ENCODE measurements at regions not wholly inside any gene's neighbourhood (a gene's known extent, or its start where the extent isn't known, plus 50 kb on each side); places are given as distances from the start of the nearest gene placed in this dataset.
"Not testable (repeated sequence)": the region's sequence is repeated elsewhere in the genome, so short reads cannot be mapped to it uniquely, and the experiment has no call there.

DNA sequence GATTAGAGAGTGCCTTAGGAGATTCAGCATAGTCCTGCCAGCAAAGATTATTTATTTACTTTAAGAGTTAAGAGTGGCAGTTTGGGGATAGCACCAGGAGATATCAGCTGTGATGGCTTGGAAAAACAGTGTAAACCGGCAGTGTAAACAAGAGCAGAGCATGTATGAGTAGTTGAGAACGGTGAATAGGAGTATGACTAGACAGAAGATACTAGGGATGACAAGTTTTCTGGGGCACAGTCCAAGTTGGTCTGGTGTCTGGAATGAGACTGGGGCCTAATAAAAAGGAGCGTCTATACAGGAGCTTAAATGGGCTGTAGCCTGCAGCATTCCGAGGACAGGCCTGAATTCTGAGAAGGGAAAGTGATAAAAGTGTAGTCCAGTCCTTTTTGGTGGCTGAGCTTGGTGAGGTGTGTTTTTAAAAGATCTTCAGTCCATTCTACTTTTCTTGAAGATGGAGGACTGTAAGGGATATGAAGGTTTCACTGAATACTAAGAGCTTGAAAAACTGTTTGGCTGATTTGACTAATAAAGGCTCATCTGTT, 117.8 kb downstream of the TLR5 start:
- H3K4me1 ChIP-seq (ENCODE audit: control insufficient read depth, insufficient read depth, low read length); ATAC-seq (ENCODE audit: low read depth); H3K4ac ChIP-seq (ENCODE audit: low read depth, low read length); H2AK5ac ChIP-seq (ENCODE audit: low read depth, low read length); H3K56ac ChIP-seq (ENCODE audit: extremely low read depth, insufficient read depth, low read length); H3K79me1 ChIP-seq (ENCODE audit: low read depth in 1 of 2, low read length in 2 of 2); H3K9ac ChIP-seq (ENCODE audit: low read depth, low read length); H4K20me1 ChIP-seq (ENCODE audit: insufficient read depth, low read length); H3K23ac ChIP-seq (ENCODE audit: low read depth, low read length); H2AFZ ChIP-seq (replicated peaks; ENCODE audit: low read length, poor library complexity); H2BK120ac ChIP-seq (ENCODE audit: low read depth, low read length); H3K14ac ChIP-seq (replicated peaks; ENCODE audit: low read depth, low read length); H2BK20ac ChIP-seq (ENCODE audit: low read depth, low read length); H3K4me2 ChIP-seq (ENCODE audit: low read depth, low read length); in situ Hi-C loops (cut with MboI; ENCODE audit: low sequenced_read_pairs); H3K27ac ChIP-seq (ENCODE audit: insufficient read depth, low read length); dilution Hi-C loops (cut with HindIII; ENCODE audit: low sequenced_read_pairs, unreplicated experiment); H4K5ac ChIP-seq (ENCODE audit: low read depth, low read length); H2BK15ac ChIP-seq (ENCODE audit: low read depth, low read length); DNase-seq; H4K8ac ChIP-seq (ENCODE audit: low read depth in 2 of 2, low read length in 2 of 2); POLR2A ChIA-PET (ENCODE audit: unreplicated experiment); CTCF ChIA-PET; H3K18ac ChIP-seq (ENCODE audit: low read depth, low read length); H3K36me3 ChIP-seq (ENCODE audit: control insufficient read depth, insufficient read depth, low read length); H2BK5ac ChIP-seq (ENCODE audit: low read depth, low read length, poor library complexity, severe bottlenecking); H4K91ac ChIP-seq (ENCODE audit: insufficient read depth, low read depth, low read length); H3K9me1 ChIP-seq (ENCODE audit: insufficient read depth, low read length); intact Hi-C loops (cut with micrococcal nuclease); H3K9me3 ChIP-seq (ENCODE audit: control insufficient read depth, insufficient read depth, low read length); H2AK9ac ChIP-seq (replicated peaks; ENCODE audit: low read depth, low read length, poor library complexity); H3K27me3 ChIP-seq (ENCODE audit: control insufficient read depth, insufficient read depth, low read length); BruUV-seq (replicated peaks); H3K4me3 ChIP-seq (ENCODE audit: insufficient read depth, low read depth, low read length): not testable (repeated sequence)
- no CpG with 5 or more reads among the region's 4 CpGs for WGBS, 2 experiments (ENCODE audit: extremely low coverage in 2 of 2, insufficient read length in 1 of 2)

DNA sequence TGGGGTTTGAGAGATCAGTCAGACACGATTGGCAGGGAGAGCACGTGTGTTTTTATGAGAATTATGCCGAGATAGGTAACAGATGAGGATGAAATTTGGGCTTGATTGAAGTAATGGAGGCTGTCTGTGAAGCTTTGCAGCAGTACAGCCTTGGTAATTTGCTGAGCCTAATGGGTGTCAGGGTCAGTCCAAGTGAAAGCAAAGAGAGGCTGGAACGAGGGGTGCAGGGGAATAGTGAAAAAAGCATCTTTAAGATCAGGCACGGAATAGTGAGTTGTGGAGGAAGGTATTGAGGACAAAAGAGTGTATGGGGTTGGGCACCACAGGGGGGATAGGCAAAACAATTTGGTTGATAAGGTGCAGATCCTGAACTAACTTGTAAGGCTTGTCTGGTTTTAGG, 116.4 kb downstream of the TLR5 start:
- H4K91ac ChIP-seq (ENCODE audit: insufficient read depth, low read depth, low read length); DNase-seq; H3K9me3 ChIP-seq (ENCODE audit: control insufficient read depth, insufficient read depth, low read length); H4K8ac ChIP-seq (ENCODE audit: low read depth in 2 of 2, low read length in 2 of 2); H3K23ac ChIP-seq (ENCODE audit: low read depth, low read length); POLR2A ChIA-PET (ENCODE audit: unreplicated experiment); ATAC-seq (ENCODE audit: low read depth); H2AFZ ChIP-seq (replicated peaks; ENCODE audit: low read length, poor library complexity); H3K79me1 ChIP-seq (ENCODE audit: low read depth in 1 of 2, low read length in 2 of 2); H3K4me3 ChIP-seq (ENCODE audit: insufficient read depth, low read depth, low read length); intact Hi-C loops (cut with micrococcal nuclease); H3K56ac ChIP-seq (ENCODE audit: extremely low read depth, insufficient read depth, low read length); H3K14ac ChIP-seq (replicated peaks; ENCODE audit: low read depth, low read length); H3K18ac ChIP-seq (ENCODE audit: low read depth, low read length); H3K4me2 ChIP-seq (ENCODE audit: low read depth, low read length); H3K9ac ChIP-seq (ENCODE audit: low read depth, low read length); dilution Hi-C loops (cut with HindIII; ENCODE audit: low sequenced_read_pairs, unreplicated experiment); H2AK9ac ChIP-seq (replicated peaks; ENCODE audit: low read depth, low read length, poor library complexity); H3K4me1 ChIP-seq (ENCODE audit: control insufficient read depth, insufficient read depth, low read length); H3K9me1 ChIP-seq (ENCODE audit: insufficient read depth, low read length); CTCF ChIA-PET; H3K36me3 ChIP-seq (ENCODE audit: control insufficient read depth, insufficient read depth, low read length); H2BK15ac ChIP-seq (ENCODE audit: low read depth, low read length); in situ Hi-C loops (cut with MboI; ENCODE audit: low sequenced_read_pairs); H4K20me1 ChIP-seq (ENCODE audit: insufficient read depth, low read length); H3K4ac ChIP-seq (ENCODE audit: low read depth, low read length); H2AK5ac ChIP-seq (ENCODE audit: low read depth, low read length); H2BK5ac ChIP-seq (ENCODE audit: low read depth, low read length, poor library complexity, severe bottlenecking); H2BK120ac ChIP-seq (ENCODE audit: low read depth, low read length); H3K27ac ChIP-seq (ENCODE audit: insufficient read depth, low read length); H2BK20ac ChIP-seq (ENCODE audit: low read depth, low read length); H3K27me3 ChIP-seq (ENCODE audit: control insufficient read depth, insufficient read depth, low read length); H4K5ac ChIP-seq (ENCODE audit: low read depth, low read length); BruUV-seq (replicated peaks): not testable (repeated sequence)
- no CpG with 5 or more reads among the region's 5 CpGs for WGBS, 2 experiments (ENCODE audit: extremely low coverage in 2 of 2, insufficient read length in 1 of 2)
